Ecto neural progenitor cell (in vitro differentiated cells): ENCODE measurements at regions not wholly inside any gene's neighbourhood (a gene's known extent, or its start where the extent isn't known, plus 50 kb on each side); places are given as distances from the start of the nearest gene placed in this dataset.
"Not testable (repeated sequence)": the region's sequence is repeated elsewhere in the genome, so short reads cannot be mapped to it uniquely, and the experiment has no call there.

ENCODE experiments used
- DNase-seq: peaks from one replicate; pipeline ENCODE4 v3.0.0-alpha.2; 2018; ENCODE audit warnings: low spot score

- no peak for DNase-seq
These were observed 163.1 kb upstream of the PGR start for GRCh38 chr11:101292661-101293240.

GRCh38 chr11:101291279-101291678 lies 161.7 kb upstream of the PGR start:
- no peak for DNase-seq

DNA sequence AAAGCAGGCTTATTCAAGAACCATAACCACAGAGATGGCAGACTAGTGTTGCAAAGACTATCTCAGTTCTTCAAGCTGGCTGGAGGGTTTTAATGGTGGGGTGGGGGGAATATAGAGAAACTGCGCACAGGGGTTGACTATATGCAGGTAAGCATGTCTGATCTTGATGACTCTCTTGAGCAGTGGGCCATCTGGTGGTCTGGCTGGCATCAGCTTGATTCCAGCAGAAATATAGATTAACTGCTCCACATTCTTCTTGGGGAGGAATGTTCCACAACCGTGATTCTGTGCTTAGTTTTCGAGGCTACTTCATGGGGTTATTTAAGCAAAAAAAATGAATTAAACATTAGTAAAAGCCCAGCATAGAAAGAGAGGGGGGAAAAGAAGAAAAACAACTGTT lies 158.8 kb upstream of the PGR start:
- DNase-seq = no peak

DNA sequence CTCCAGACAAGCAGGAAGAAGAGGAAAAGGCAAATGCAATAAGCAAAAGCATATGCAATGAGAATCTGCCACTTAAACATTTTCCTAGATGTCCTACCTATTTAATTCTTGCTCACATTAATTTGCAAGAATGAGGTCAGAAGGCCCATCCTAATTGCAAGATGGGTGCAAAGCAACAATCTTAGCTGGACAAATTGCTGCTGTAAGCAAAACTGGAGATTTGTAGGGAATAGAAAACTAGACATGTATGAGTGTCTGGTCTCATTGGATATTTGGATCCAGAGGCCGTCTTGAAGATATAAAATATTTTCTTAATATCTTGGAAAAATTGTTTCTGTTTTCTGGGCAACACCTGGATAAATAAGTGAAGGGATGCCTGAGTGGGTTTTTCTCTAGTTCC lies 150.1 kb upstream of the PGR start:
- DNase-seq = no peak

- no peak for DNase-seq
These were observed 148.7 kb upstream of the PGR start for GRCh38 chr11:101278286-101278685.

DNA sequence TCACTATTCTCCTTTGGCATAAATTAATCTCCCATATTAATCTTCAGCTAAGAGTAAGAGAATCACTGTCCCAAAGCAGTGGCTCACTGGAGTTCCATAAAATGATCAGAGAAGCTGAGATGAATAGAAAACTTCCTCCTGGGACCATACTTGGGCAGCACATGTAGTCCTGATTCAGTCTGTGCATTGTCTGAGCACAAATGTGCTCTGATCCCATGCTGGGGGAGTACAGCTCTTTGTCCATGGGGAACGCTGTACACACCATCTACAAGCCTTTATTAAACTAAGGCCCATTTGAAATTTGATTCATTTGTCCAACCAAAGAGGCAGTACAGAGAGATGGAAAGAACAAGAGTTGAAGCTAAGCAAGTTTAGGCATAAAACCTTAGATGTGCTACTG lies 147.4 kb upstream of the PGR start:
- DNase-seq = no peak

DNA sequence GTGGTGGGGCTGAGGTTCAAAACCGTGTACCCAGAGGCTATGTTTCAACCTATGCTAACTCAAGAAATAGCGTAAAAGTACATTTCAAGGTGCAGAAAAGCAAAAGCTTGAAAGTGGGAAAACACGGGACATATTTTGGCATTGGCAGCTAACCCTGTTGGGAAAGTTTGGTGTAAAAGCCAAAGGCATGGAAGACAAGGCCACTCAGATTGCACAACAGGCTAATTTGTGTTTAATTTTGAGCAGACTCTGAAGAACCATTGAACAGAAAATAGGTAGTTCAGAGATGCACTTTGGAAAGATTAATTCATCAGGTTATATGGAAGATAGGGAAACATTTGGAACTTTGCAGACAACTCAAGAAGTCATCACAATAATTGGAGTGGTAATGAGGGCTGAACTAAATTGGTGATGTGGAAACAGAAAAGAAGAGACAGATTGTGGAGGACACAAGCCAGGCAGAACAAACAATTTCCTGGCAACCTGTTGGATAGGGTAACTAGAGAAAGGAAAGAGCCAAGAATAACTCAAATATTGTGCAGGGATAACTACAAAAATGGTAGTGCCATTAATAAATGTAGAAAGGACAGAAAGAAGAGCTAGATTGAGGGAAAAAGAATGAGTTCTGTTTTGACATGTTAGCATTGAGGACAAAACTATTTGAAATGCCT lies 140.5 kb upstream of the PGR start:
- DNase-seq = no peak

DNA sequence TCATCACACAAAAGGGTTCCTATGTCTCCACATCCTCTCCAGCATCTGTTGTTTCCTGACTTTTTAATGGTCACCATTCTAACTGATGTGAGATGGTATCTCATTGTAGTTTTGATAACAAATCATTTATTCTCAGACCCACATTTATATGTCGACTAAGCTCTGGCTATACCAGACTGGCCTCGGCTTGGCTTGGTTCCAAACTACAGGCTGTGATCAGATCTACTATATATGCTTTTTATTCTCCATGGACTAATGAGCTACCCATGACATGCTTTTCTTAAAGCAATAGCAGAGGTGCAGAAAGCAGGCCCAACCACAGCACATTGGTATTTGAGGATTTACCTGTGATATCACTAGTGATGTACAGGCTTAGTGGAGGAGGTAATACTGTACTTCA lies 139.8 kb upstream of the PGR start:
- DNase-seq = no peak

GRCh38 chr11:101267654-101268053 lies 138.0 kb upstream of the PGR start:
- DNase-seq = no peak

- DNase-seq = peak; percentile 49
These were observed 134.7 kb upstream of the PGR start for GRCh38 chr11:101264306-101264705.

DNA sequence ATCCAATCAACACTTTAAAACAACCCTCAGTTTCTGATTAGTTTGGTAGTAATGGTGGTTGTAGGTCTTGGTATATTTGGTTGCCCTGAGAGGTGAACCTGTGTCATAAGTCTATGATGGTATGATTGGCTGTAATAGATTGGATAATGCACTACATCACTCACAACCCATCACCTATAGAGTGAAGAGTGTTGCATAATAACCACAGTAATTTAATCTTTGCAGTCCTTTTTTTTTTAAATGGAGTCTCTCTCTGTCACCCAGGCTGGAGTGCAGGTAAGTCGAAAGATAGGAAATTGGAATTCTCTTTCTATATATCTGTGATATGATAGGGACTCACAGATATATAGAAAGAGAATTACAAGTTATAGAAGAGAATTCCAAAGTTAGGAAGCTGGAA lies 133.4 kb upstream of the PGR start:
- DNase-seq = no peak

DNA sequence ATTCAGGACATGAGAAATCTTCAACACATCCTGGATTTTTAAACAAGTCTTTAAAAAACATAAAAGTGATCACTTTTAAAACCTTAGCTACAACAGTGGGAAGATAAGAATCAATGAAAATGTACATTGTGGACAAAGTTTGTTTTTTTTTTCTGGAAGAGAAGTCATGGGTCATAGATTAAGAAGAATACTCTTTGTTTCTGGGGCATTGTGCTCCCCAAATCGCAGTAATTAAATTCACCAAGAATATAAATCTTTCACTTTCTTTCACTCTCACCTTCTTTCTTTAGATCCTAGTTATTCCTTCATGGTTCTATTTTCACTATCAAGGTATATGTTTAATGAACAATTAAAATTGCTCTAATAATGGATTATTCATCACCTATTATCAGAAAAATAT lies 132.6 kb upstream of the PGR start:
- DNase-seq = no peak

DNA sequence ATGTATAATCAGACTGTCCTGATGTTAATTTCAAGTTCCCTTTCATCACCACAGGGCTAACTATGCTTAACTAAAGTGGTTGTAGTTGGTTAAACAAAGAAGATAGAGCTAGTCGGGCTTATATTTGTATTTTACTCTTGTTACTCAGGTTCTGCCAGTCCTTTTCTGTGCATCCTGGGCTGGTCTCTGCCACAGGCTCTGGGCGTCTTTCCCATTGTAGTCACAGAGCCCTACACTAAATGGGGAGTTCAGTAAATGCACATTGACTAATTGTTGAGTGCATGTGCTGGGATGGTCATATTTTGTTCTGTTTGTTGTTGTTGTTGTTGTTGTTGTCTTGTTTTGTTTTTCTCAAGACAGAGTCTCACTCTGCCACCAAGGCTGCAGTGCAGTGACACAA lies 125.4 kb upstream of the PGR start:
- DNase-seq = no peak

DNA sequence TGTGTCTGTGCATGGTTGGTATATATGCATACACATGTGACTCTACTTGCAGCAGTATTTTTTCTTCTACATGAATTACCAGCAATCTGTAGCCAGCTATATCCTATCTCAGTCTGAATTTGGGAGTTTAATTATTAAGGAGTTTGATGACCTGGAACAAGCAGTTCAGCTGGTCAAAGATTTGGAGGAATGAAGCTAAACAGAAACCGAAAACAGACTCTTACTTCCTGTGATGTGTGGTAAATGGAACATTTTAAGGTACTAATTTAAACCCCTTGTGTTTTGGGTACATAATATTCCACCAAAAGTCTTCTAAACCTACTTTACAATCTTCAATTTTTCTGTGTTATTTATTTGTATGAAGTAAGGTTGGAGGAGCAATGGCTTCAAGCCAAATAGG lies 124.4 kb upstream of the PGR start:
- DNase-seq = no peak

- DNase-seq = not testable (repeated sequence)
These were observed 116.0 kb upstream of the PGR start for GRCh38 chr11:101245635-101246034.

- DNase-seq = not testable (repeated sequence)
These were observed 115.5 kb upstream of the PGR start for GRCh38 chr11:101245081-101245480.

- no peak for DNase-seq
These were observed 111.7 kb upstream of the PGR start for GRCh38 chr11:101241160-101241795.

DNA sequence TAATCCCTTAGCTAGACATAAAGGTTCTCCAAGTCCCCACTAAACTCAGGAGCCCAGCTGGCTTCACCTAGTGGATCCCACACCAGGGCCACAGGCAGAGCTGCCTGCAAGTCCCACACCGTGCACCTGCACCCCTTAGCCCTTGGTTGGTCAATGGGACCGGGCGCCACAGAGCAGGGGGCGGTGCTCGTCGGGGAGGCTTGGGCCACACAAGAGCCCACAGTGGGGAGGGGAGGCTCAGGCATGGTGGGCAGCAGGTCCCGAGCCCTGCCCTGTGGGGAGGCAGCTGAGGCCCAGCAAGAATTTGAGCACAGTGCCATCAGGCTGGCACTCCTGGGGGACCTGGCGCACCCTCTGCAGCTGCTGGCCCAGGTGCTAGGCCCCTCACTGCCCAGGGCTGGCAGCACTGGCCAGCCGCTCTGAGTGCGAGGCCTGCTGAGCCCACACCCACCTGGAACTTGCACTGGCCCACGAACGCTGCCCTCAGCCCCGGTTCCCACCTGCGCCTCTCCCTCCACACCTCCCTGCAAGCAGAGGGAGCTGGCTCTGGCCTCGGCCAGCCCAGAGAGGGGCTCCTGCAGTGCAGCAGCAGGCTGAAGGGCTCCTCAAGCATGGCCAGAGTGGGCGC lies 101.7 kb upstream of the PGR start:
- not testable (repeated sequence) for DNase-seq

DNA sequence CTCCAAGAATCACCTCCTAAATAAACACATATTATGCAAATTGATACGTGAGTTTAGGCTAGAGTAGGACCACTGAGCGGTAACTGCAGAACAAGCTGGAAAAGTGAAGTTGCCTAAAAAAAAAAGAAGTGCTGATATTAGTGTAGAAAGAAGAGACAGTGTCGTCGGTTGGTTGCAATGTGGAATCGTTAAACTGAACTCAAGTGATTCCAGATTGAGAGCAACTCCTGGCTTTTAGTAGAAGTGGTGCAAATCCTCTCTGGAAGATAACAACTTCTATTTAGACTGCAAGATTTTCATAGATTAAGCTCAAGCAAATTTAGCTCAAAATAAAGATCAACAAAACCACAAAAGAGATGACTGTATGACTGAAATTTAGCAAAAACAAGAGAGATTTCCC lies 97.0 kb upstream of the PGR start:
- no peak for DNase-seq

GRCh38 chr11:101224221-101224620 lies 94.6 kb upstream of the PGR start:
- no peak for DNase-seq

DNA sequence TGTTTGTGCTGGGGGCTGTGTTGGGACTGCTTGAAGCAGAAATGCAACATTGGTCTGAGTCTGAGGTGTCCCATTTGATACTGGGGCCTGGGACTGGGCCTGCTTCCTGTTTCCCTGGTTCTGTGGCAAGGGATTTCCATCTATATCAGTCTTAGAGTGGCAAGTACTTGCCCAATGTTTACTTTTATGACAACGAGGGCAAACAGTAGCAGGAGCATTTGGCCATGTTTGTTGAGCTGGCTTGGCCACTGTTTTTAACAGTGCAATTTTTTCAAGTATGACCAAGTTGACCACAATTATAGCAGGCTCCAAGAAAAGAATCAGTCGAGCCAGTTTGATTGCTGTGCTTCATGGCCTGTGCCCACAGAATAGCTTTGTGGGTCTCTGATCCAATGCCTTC lies 88.5 kb upstream of the PGR start:
- DNase-seq = not testable (repeated sequence)

DNA sequence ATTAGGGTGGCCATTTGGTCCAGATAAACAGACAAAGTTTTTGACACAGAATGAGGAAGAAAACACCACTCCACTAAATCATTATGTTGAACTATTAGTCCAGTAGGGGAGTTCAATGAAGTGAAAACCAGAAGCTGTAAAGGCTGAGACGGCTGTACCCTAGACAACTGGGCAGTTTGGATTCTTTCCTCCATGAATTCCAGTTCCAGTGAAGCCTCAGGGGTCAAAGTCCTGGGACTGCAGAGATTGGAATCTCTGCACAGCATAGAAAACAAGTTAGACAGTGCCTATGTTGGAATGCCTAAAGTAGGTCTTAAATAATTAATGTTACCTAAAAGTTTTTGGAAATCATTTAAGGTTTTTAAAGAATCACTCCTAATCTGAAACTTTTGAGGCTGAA lies 86.5 kb upstream of the PGR start:
- not testable (repeated sequence) for DNase-seq

DNA sequence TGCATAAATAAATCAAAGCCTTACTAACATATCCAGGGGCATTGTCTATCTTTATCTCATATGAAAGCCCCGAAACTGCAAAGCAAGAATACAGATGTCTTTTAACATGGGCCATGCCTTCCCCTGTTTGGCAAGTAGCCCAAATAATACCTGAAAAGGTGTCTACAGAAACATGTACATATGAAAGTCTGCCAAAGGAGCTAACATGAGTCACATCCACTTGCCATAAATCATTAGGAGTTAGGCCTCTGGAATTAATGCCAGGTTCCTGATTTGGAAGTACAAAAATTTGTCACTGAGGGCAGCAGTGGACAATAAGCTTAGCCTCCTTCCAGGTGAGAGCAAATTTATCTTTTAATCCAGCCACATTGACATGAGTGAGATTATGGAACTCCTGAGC lies 85.5 kb upstream of the PGR start:
- DNase-seq = no peak
